GM23338 (cell line): ENCODE measurements at regions not wholly inside any gene's neighbourhood (a gene's known extent, or its start where the extent isn't known, plus 50 kb on each side); places are given as distances from the start of the nearest gene placed in this dataset.

ENCODE experiments used
- CREB1 ChIP-seq: fragments of 250-450 bp; sonication (Bioruptor Pico); IDR thresholded peaks from 2 replicates; pipeline ENCODE4 v1.5.0; 2020; ENCODE audit warnings: low read depth, mild to moderate bottlenecking, moderate library complexity
- CTCF ChIP-seq, 2 experiments: fragments of 200-600 bp in 1 of 2; sonication (generic) in 1 of 2; conservative IDR thresholded peaks; 2 replicates each; pipeline versions ENCODE4 v1.5.1 to v1.6.1; 2016 to 2017; ENCODE audit warnings: antibody characterized with exemption in 2 of 2, low read depth in 2 of 2, mild to moderate bottlenecking in 2 of 2, moderate library complexity in 1 of 2
- EZH2 ChIP-seq: fragments of 200-600 bp; sonication (generic); IDR thresholded peaks from one replicate; pipeline ENCODE4 v1.8.0; 2017; ENCODE audit warnings: antibody characterized with exemption, mild to moderate bottlenecking, low read depth; ENCODE audit not compliant: unreplicated experiment
- EZH2phosphoT487 ChIP-seq: fragments of 200-600 bp; sonication (generic); IDR thresholded peaks from one replicate; pipeline ENCODE4 v1.8.1; 2018; ENCODE audit warnings: antibody characterized with exemption; ENCODE audit not compliant: unreplicated experiment
- NANOG ChIP-seq: IDR thresholded peaks from 2 replicates; pipeline ENCODE4 v1.6.1; 2016; ENCODE audit warnings: antibody characterized with exemption, borderline replicate concordance
- POLR2AphosphoS5 ChIP-seq: IDR thresholded peaks from 2 replicates; pipeline ENCODE4 v1.6.1; 2016; ENCODE audit warnings: antibody characterized with exemption, low read depth
- REST ChIP-seq: IDR thresholded peaks from one replicate; pipeline ENCODE4 v1.6.1; 2018; ENCODE audit warnings: antibody characterized with exemption; ENCODE audit not compliant: unreplicated experiment
- ZNF114 ChIP-seq: fragments of 250-450 bp; sonication (Bioruptor Pico); IDR thresholded peaks from 2 replicates; pipeline ENCODE4 v1.5.0; 2020; ENCODE audit warnings: mild to moderate bottlenecking, moderate library complexity
- TF ChIP-seq, protein P1 (sequence below): fragments of 250-450 bp; sonication (Bioruptor Pico); IDR thresholded peaks from 2 replicates; pipeline ENCODE4 v1.5.0; 2020; ENCODE audit warnings: mild to moderate bottlenecking, moderate library complexity

DNA sequence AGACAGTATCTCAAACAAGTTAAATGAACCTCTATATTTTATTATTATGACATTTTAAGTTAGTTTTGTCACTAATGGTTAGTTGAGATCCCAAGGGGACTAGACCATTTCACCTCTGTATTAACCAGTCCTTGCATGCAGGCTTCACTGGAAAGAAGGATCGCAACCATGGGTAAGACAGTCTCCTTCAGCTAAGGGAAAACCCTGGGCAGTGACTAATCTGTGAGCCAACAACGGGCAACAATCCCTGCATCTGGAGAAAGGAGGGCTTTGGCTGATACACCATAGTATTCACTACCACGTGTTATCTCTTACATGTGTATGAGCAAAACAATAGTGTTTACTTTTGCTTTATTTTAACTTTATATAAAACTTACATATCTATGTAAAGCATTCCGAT, 708.8 kb upstream of the CHRM3 start:
- no peak for TF ChIP-seq CTCF (conservative IDR thresholded peaks at IDR 0.05; ENCODE audit: low read depth in 2 of 2)
- no peak for TF ChIP-seq NANOG
- no peak for TF ChIP-seq EZH2phosphoT487
- TF ChIP-seq, protein P1, sequence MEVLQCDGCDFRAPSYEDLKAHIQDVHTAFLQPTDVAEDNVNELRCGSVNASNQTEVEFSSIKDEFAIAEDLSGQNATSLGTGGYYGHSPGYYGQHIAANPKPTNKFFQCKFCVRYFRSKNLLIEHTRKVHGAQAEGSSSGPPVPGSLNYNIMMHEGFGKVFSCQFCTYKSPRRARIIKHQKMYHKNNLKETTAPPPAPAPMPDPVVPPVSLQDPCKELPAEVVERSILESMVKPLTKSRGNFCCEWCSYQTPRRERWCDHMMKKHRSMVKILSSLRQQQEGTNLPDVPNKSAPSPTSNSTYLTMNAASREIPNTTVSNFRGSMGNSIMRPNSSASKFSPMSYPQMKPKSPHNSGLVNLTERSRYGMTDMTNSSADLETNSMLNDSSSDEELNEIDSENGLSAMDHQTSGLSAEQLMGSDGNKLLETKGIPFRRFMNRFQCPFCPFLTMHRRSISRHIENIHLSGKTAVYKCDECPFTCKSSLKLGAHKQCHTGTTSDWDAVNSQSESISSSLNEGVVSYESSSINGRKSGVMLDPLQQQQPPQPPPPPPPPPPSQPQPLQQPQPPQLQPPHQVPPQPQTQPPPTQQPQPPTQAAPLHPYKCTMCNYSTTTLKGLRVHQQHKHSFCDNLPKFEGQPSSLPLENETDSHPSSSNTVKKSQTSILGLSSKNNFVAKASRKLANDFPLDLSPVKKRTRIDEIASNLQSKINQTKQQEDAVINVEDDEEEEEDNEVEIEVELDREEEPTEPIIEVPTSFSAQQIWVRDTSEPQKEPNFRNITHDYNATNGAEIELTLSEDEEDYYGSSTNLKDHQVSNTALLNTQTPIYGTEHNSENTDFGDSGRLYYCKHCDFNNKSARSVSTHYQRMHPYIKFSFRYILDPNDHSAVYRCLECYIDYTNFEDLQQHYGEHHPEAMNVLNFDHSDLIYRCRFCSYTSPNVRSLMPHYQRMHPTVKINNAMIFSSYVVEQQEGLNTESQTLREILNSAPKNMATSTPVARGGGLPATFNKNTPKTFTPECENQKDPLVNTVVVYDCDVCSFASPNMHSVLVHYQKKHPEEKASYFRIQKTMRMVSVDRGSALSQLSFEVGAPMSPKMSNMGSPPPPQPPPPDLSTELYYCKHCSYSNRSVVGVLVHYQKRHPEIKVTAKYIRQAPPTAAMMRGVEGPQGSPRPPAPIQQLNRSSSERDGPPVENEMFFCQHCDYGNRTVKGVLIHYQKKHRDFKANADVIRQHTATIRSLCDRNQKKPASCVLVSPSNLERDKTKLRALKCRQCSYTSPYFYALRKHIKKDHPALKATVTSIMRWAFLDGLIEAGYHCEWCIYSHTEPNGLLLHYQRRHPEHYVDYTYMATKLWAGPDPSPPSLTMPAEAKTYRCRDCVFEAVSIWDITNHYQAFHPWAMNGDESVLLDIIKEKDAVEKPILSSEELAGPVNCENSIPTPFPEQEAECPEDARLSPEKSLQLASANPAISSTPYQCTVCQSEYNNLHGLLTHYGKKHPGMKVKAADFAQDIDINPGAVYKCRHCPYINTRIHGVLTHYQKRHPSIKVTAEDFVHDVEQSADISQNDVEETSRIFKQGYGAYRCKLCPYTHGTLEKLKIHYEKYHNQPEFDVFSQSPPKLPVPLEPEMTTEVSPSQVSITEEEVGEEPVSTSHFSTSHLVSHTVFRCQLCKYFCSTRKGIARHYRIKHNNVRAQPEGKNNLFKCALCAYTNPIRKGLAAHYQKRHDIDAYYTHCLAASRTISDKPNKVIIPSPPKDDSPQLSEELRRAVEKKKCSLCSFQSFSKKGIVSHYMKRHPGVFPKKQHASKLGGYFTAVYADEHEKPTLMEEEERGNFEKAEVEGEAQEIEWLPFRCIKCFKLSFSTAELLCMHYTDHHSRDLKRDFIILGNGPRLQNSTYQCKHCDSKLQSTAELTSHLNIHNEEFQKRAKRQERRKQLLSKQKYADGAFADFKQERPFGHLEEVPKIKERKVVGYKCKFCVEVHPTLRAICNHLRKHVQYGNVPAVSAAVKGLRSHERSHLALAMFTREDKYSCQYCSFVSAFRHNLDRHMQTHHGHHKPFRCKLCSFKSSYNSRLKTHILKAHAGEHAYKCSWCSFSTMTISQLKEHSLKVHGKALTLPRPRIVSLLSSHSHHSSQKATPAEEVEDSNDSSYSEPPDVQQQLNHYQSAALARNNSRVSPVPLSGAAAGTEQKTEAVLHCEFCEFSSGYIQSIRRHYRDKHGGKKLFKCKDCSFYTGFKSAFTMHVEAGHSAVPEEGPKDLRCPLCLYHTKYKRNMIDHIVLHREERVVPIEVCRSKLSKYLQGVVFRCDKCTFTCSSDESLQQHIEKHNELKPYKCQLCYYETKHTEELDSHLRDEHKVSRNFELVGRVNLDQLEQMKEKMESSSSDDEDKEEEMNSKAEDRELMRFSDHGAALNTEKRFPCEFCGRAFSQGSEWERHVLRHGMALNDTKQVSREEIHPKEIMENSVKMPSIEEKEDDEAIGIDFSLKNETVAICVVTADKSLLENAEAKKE (CRISPR knock-in tag) = no peak
- no peak for TF ChIP-seq EZH2
- TF ChIP-seq ZNF114 = no peak
- no peak for TF ChIP-seq POLR2AphosphoS5
- TF ChIP-seq REST = no peak
- TF ChIP-seq CREB1 = no peak
